IgD-negative memory B cell (primary cell): ENCODE measurements at regions not wholly inside any gene's neighbourhood (a gene's known extent, or its start where the extent isn't known, plus 50 kb on each side); places are given as distances from the start of the nearest gene placed in this dataset.

ENCODE experiments used
- H3K27ac Mint-ChIP-seq, 3 donors: one replicate each; pipeline ENCODE4 v1.8.0; 2020 to 2022; ENCODE audit warnings: mild to moderate bottlenecking in 3 of 3, mixed read lengths in 3 of 3, moderate library complexity in 1 of 3
- H3K27me3 Mint-ChIP-seq: one replicate; pipeline ENCODE4 v1.8.0; 2021; ENCODE audit warnings: mixed read lengths
- H3K36me3 Mint-ChIP-seq: one replicate; pipeline ENCODE4 v1.8.0; 2020; ENCODE audit warnings: mild to moderate bottlenecking, mixed read lengths
- H3K4me1 Mint-ChIP-seq, 3 donors: one replicate each; pipeline ENCODE4 v1.8.0; 2020 to 2022; ENCODE audit warnings: mixed read lengths in 3 of 3, mild to moderate bottlenecking in 1 of 3
- H3K4me3 Mint-ChIP-seq, 4 donors: one replicate each; pipeline ENCODE4 v1.8.0; 2020 to 2022; ENCODE audit warnings: mild to moderate bottlenecking in 4 of 4, mixed read lengths in 4 of 4, moderate library complexity in 3 of 4
- H3K9me3 Mint-ChIP-seq, 3 donors: one replicate each; pipeline ENCODE4 v1.8.0; 2020 to 2021; ENCODE audit warnings: mixed read lengths in 3 of 3, mild to moderate bottlenecking in 1 of 3

DNA sequence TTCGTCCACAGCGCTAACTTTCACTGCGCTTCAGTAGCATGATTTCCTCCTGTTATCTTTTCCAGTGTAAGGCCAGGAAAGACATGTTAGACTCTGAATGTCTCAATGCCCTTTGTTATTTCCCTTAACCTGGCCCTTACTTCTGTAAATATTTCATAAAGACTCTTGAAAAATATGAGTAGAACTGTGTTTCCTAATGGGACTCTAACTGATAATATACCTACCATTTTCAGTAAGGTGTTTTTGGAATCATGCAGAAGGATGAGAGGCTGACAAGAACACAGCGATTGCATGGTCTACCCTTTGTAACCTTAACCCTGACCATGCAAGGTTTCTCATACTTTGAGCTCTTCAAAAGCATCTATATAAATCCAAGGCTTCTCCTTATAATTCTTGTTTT lies 550.1 kb downstream of the SLITRK6 start:
- peaks cover 0 to 13% (median 3%) of the 10 kb centered on the region in 3 donors for H3K9me3 Mint-ChIP-seq
- no peaks in the 10 kb centered on the region for H3K36me3 Mint-ChIP-seq
- H3K4me3 Mint-ChIP-seq, result no peak overlapping the region
- no peak overlapping the region for H3K27ac Mint-ChIP-seq
- H3K4me1 Mint-ChIP-seq, result no peaks in the 10 kb centered on the region
- H3K27me3 Mint-ChIP-seq, result no peaks in the 10 kb centered on the region

DNA sequence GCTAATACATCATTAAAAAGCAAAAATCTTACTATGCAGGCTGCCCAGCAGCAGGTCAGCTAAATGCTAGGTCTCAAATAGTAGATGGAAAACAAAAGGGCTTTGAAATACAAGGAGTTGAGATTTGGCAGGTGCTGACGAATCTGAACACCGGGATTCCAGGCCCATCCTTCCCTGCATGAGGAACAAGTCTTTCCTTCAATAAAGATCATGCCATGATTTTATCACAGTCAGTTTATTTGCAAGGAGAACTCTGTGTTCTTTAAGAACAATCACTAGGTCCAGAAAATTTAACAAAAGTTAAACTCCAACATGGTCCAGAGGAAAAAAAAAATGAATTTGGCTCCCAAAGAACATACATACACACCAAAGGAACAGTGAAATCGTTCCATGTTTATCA lies 551.4 kb downstream of the SLITRK6 start:
- no peaks in the 10 kb centered on the region for H3K27me3 Mint-ChIP-seq
- no peaks in the 10 kb centered on the region for H3K36me3 Mint-ChIP-seq
- H3K9me3 Mint-ChIP-seq, result peaks cover 0 to 13% (median 0%) of the 10 kb centered on the region in 3 donors
- no peak overlapping the region for H3K27ac Mint-ChIP-seq
- no peak overlapping the region for H3K4me3 Mint-ChIP-seq
- H3K4me1 Mint-ChIP-seq, result no peaks in the 10 kb centered on the region

DNA sequence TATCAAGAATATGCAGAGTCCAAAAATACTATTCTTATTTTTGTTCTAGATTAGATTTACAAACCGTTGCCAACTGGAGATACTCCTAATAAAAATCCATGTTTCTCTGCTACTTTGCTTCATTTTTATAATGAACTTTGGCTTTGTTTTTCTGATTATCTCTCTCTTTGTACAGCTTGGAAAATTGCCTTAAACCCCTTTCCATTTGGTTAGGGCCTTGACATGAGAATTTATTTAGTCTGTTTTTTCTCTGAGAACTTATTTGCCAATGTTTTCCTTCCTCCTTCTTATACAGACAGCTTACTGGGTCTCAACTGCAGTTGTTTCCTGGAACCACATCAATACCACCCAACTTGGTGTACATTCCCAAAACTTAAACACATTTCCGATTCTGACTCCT lies 555.4 kb downstream of the SLITRK6 start:
- Mint-ChIP-seq H3K9me3 (peaks cover 0 to 13% (median 2%) of the 10 kb centered on the region in 3 donors), H3K36me3 (peaks cover 2% of the 10 kb centered on the region), H3K27me3 (no peaks in the 10 kb centered on the region), H3K4me3 (no peak overlapping the region), H3K4me1 (no peaks in the 10 kb centered on the region), H3K27ac (no peak overlapping the region)

DNA sequence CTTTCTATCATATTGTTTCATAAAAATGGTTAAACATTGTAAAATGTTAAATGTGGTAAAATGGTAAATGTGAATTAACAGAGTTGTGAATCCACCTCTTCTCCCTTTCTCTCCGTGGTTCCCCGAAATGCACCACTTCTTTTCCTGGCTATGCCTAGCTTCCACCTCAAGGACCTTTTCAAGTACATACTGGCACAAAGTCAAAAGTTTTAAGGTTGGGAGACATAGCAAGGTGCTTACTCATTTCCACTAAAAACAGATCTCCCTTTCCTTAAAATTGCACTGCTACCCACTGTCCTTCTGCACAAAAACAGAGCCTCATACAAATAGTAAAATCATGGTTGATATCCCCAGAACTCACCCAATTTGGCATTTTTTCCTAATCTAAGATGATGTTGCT lies 558.2 kb downstream of the SLITRK6 start:
- peaks cover 0 to 9% (median 2%) of the 10 kb centered on the region in 3 donors for H3K9me3 Mint-ChIP-seq
- H3K27me3 Mint-ChIP-seq, result no peaks in the 10 kb centered on the region
- H3K4me3 Mint-ChIP-seq, result no peak overlapping the region
- H3K4me1 Mint-ChIP-seq, result no peaks in the 10 kb centered on the region
- H3K36me3 Mint-ChIP-seq, result peaks cover 2% of the 10 kb centered on the region
- H3K27ac Mint-ChIP-seq, result no peak overlapping the region

DNA sequence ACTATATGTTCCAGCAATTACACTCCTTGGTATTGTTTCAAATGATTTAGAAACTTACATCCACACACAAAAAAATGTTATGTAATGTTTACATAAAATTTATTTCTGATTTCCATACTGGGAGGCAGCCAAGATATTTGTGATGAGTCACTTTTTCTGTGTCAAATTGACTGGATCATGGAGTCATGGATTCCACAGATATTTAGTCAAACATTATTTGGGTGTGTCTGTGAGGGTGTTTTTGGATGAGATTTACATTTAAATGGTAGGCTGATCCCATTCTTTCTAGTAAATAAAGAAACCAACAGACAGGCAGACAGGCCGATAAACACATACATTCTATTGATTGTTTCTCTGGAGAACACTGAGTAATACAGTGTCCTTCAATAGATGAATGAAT lies 562.8 kb downstream of the SLITRK6 start:
- peaks cover 0 to 3% (median 2%) of the 10 kb centered on the region in 3 donors for H3K9me3 Mint-ChIP-seq
- no peaks in the 10 kb centered on the region for H3K4me1 Mint-ChIP-seq
- no peak overlapping the region for H3K4me3 Mint-ChIP-seq
- H3K27me3 Mint-ChIP-seq, result no peaks in the 10 kb centered on the region
- no peak overlapping the region for H3K27ac Mint-ChIP-seq
- peaks cover 2% of the 10 kb centered on the region for H3K36me3 Mint-ChIP-seq

DNA sequence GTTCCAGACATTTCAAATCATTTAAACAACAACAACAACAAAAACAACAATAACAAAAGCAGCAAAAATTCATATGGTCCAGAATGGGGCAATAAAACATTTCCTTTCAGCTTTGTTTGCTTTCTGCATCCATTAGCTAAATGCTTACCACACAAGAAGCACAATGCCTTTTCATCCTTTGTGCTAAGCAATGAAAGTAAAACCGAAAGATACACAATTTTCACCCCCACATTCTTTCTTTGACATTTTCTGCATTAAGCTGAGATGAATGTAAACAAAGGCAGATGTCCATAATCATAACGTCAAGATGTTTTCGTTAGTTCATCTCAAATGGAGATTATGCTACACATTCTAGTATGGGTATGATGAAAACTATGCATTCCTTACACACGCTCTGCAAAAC lies 568.5 kb downstream of the SLITRK6 start:
- Mint-ChIP-seq H3K27ac (no peak overlapping the region), H3K4me3 (no peak overlapping the region), H3K4me1 (no peaks in the 10 kb centered on the region), H3K9me3 (no peaks in the 10 kb centered on the region), H3K36me3 (no peaks in the 10 kb centered on the region), H3K27me3 (no peaks in the 10 kb centered on the region)

DNA sequence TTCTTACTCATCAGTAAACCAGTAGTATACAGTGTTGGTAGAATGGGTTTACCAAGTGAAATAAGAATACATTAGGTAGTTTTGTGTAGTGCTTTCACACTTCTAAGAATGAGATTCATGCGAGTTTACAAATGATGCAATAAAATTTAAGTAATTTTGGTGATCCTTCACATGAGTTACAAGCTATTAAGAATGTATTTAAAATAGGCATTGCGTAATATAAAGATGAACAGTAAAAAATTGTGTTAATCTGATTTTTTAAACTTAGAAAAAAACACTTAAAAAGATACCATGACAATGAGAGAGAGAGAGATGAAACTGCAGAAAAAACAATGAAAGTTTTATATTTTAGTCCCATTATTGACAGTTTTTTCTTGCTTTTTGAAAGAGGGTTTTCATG lies 570.5 kb downstream of the SLITRK6 start:
- Mint-ChIP-seq H3K9me3 (peaks cover 0 to 1% (median 0%) of the 10 kb centered on the region in 3 donors), H3K36me3 (no peaks in the 10 kb centered on the region), H3K27me3 (no peaks in the 10 kb centered on the region), H3K27ac (no peak overlapping the region), H3K4me1 (no peaks in the 10 kb centered on the region), H3K4me3 (no peak overlapping the region)

DNA sequence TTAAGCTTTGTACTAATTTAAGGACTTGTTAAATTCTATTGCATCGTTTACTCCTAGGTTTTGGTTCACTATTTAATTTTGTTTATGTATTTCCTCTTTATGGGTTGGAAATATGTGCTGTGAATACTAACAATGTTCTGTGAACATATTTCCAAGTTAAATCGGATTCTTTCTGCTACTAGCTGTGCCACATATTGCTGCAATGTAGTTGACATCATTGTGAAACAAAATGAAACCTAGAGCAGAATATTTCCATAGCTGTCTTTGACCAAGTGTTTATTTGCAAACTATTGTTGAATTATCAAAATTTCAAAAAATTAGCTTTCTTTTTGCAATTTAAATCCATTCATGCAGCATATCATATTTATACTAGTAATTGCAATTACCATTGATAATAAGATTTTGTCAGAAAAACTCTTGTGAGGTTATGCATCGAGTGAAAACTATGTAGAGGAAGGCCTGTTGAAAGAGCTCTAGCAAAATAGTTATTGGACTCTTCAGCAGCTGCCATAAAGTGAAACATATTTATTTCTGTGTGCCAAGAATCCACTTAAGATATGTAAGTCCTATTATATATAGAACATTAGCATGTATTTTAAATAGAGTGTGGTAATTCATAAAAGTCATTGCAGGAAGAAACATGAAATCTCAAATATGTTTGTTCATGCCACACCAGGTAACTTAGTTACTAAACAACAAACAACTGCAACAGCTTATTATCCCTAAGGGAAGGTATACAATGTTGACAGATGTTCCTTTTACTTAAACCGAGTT lies 575.1 kb downstream of the SLITRK6 start:
- H3K4me1 Mint-ChIP-seq, result no peaks in the 10 kb centered on the region
- no peak overlapping the region for H3K4me3 Mint-ChIP-seq
- H3K36me3 Mint-ChIP-seq, result peaks cover 2% of the 10 kb centered on the region
- no peaks in the 10 kb centered on the region for H3K27me3 Mint-ChIP-seq
- H3K9me3 Mint-ChIP-seq, result peaks cover 0 to 10% (median 7%) of the 10 kb centered on the region in 3 donors
- no peak overlapping the region for H3K27ac Mint-ChIP-seq

DNA sequence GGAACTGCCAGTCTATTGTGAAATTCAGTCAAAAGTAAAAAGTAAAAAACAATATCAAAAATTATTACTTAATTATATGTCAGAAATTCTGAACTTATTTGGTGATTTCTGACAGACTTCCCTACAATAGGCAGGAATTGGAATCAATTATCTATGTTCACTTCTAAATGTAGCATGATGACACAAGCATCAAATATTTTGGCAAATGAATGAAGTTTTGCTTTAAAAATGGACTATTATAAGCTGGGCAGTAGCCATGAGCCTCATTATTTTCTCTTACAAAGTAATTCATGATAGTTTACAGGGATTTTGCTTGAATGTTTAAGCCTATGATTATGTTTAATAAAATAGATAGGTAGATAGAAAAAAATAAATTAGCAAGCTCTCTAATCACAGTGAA lies 582.6 kb downstream of the SLITRK6 start:
- H3K9me3 Mint-ChIP-seq, result peaks cover 6 to 10% (median 7%) of the 10 kb centered on the region in 3 donors
- H3K4me1 Mint-ChIP-seq, result no peaks in the 10 kb centered on the region
- H3K4me3 Mint-ChIP-seq, result no peak overlapping the region
- no peaks in the 10 kb centered on the region for H3K27me3 Mint-ChIP-seq
- peaks cover 2% of the 10 kb centered on the region for H3K36me3 Mint-ChIP-seq
- no peak overlapping the region for H3K27ac Mint-ChIP-seq

DNA sequence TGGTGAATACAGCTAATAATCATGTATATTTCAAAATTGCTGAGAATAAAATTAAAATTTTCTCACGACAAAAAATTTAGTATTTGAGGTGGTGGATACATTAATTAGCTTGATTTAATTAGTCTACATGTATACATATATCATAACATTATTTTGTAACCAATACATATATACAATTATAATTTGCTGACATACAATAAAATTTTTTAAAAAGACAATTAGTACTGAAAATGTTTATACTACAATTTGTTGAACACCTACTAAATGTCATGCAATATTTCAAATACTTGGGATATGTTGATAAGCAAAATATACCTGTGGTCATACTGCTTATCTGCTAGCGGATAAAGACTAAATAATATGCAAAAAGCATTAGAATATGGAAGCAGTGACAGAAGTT lies 586.5 kb downstream of the SLITRK6 start:
- Mint-ChIP-seq H3K36me3 (no peaks in the 10 kb centered on the region), H3K4me3 (no peak overlapping the region), H3K27me3 (no peaks in the 10 kb centered on the region), H3K27ac (no peak overlapping the region), H3K4me1 (no peaks in the 10 kb centered on the region), H3K9me3 (peaks cover 4 to 8% (median 8%) of the 10 kb centered on the region in 3 donors)

DNA sequence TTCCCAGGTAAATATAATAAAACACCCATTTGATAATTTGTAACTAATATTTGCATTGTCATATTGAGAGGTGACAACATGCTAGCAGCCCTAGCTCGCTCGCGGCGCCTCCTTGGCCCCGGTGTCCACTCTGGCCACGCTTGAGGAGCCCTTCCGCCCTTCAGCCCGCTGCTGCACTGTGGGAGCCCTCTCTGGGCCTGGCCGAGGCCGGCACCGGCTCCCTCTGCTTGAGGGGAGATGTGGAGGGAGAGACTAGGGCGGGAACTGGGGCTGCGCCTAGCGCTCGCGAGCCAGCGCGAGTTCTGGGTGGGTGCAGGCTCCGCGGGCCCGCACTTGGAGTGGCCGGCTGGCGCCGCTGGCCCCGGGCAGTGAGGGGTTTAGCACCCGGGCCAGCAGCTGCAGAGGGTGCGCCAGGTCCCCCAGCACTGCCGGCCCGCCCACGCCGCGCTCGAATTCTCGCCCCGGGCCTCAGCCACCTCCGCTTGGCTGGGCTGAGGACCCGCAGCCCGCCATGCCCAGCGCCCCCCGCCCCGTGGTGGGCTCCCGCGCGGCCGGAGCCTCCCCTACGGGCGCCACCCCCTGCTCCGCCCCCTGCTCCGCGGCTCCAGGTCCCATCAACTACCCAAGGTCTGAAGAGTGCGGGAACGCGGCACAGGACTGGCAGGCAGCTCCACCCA lies 594.4 kb downstream of the SLITRK6 start:
- H3K36me3 Mint-ChIP-seq, result no peaks in the 10 kb centered on the region
- no peaks in the 10 kb centered on the region for H3K4me1 Mint-ChIP-seq
- no peak overlapping the region for H3K27ac Mint-ChIP-seq
- no peak overlapping the region for H3K4me3 Mint-ChIP-seq
- H3K9me3 Mint-ChIP-seq, result peaks cover 4 to 25% (median 8%) of the 10 kb centered on the region in 3 donors
- H3K27me3 Mint-ChIP-seq, result no peaks in the 10 kb centered on the region

DNA sequence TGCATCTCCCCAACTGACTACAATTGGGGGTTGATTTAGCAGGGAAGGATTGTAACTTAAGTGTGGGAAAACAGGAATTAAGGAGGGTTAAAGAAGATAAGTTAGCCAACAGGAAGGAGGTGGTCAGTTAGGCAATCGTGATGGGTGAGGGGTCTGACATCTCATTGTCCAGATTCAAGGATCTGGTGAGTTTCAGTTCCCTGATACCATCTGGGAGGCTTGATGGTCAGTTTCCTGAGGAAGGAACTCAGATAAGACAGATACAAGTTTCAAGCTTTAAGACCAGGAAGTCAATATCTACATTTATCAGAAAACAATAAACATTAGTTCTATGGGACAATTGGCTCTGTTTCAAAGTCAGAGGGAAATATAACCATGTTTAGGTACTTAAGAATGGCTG lies 601.8 kb downstream of the SLITRK6 start:
- H3K4me3 Mint-ChIP-seq, result no peak overlapping the region
- H3K36me3 Mint-ChIP-seq, result no peaks in the 10 kb centered on the region
- peaks cover 0 to 16% (median 12%) of the 10 kb centered on the region in 3 donors for H3K9me3 Mint-ChIP-seq
- H3K27me3 Mint-ChIP-seq, result no peaks in the 10 kb centered on the region
- no peak overlapping the region for H3K27ac Mint-ChIP-seq
- no peaks in the 10 kb centered on the region for H3K4me1 Mint-ChIP-seq

DNA sequence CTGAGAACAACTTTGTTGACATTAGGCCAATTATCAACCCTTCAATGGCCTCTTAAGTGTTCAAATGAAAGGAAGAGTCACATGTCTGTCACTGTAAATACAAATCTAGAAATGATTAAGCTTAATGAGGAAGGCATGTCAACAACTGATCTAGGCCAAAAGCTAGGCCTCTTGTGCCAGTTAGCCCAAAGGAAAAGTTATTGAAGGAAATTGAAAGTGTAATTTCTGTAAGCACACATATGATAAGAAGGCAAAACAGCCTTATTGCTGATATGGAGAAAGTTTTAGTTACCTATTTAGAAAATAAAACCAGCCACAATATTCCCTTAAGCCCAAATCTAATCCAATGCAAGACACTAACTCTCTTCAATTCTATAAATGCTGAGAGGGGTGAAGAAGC lies 604.7 kb downstream of the SLITRK6 start:
- no peak overlapping the region for H3K27ac Mint-ChIP-seq
- H3K36me3 Mint-ChIP-seq, result peaks cover 3% of the 10 kb centered on the region
- peaks cover 0 to 16% (median 8%) of the 10 kb centered on the region in 3 donors for H3K9me3 Mint-ChIP-seq

DNA sequence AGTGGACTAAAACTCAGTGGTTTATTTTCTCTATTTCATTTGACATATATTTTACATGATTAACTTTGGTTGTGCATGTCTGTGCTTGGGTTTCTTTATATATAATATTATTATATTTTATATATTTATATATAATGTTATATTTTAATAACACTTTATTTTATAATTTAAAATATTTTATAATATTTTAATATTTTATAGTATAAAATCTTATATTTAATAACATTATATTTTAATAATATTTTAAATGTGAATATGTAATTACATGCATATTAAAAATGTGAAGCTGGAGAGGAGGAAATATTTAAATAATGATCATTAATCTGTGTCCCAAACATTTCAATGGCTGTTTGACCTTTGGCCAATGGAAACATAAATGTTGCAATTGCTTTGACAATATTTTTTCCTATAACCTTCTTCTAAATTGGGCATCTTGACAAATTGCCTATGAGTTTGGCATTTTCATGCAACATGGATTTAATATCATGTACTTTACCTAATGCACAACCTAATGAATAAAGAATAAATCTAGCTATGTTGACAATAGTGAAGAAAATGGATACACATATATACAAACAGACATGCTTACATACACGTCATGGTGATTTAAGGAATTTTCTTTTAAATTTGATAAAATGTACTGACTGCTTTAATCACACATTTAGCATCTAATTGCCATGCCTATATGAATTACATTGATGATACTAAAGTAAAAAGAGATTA lies 607.1 kb downstream of the SLITRK6 start:
- H3K27me3 Mint-ChIP-seq, result no peaks in the 10 kb centered on the region
- H3K4me3 Mint-ChIP-seq, result no peak overlapping the region
- peaks cover 5% of the 10 kb centered on the region for H3K36me3 Mint-ChIP-seq
- peaks cover 0 to 10% (median 3%) of the 10 kb centered on the region in 3 donors for H3K9me3 Mint-ChIP-seq
- no peaks in the 10 kb centered on the region for H3K4me1 Mint-ChIP-seq
- H3K27ac Mint-ChIP-seq, result no peak overlapping the region

More for the DNA sequence above, 604.7 kb downstream of the SLITRK6 start:
- H3K4me3 Mint-ChIP-seq, result no peak overlapping the region
- no peaks in the 10 kb centered on the region for H3K27me3 Mint-ChIP-seq
- no peaks in the 10 kb centered on the region for H3K4me1 Mint-ChIP-seq

DNA sequence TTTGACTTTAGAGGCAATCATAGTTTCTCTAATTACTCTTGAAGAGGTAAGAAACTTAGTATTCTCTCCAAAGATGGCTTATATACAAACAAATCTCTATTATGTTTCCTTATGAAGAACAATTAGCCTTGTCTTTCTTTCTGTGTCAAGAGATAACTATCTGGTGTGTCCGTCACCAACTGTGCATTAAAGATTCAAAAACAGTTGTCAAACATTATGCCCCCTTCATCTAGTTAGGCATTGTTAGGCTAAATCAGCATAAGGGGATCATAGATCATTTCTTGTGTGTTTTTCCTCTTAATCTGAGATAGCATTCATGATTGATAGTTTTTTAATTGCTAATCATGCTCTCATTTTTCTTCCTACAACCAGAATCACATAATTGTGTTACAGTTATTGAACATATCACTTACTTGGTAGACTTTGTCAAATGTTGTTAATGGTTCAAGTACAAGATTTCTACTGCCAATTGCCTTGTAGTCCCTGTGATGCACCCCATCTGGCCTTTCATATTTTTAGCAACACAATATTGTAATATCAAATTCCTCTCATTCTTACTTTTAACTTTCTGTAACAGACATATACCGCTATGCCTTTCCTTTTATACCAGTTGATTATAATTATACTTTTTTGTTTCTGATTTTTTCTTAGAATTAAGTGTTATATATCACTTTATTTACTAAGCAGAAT lies 612.7 kb downstream of the SLITRK6 start:
- Mint-ChIP-seq H3K36me3 (peaks cover 5% of the 10 kb centered on the region), H3K27ac (no peak overlapping the region), H3K4me1 (no peaks in the 10 kb centered on the region), H3K9me3 (peaks cover 3 to 8% (median 7%) of the 10 kb centered on the region in 3 donors), H3K27me3 (no peaks in the 10 kb centered on the region), H3K4me3 (no peak overlapping the region)
